IPS-NIHi7 (cell line): ENCODE measurements at regions not wholly inside any gene's neighbourhood (a gene's known extent, or its start where the extent isn't known, plus 50 kb on each side); places are given as distances from the start of the nearest gene placed in this dataset.
"Not testable (repeated sequence)": the region's sequence is repeated elsewhere in the genome, so short reads cannot be mapped to it uniquely, and the experiment has no call there.

Experiments
- DNase-seq: peaks from one replicate; pipeline ENCODE4 v3.0.0; 2012; ENCODE audit warnings: mixed read lengths; ENCODE audit errors: extremely low spot score

GRCh38 chr2:111424176-111424575 is 303.5 kb downstream of the BCL2L11 start:
- not testable (repeated sequence) for DNase-seq

- not testable (repeated sequence) for DNase-seq
Measured at GRCh38 chr2:111424851-111425309, 304.2 kb downstream of the BCL2L11 start.

- DNase-seq = not testable (repeated sequence)
Measured at GRCh38 chr2:111425789-111426201, 305.1 kb downstream of the BCL2L11 start.

GRCh38 chr2:111427346-111427745 is 306.6 kb downstream of the BCL2L11 start:
- DNase-seq = not testable (repeated sequence)

- DNase-seq = not testable (repeated sequence)
Measured at GRCh38 chr2:111428915-111429314, 308.2 kb downstream of the BCL2L11 start.

- DNase-seq = not testable (repeated sequence)
Measured at GRCh38 chr2:111429353-111429752, 308.6 kb downstream of the BCL2L11 start.

- not testable (repeated sequence) for DNase-seq
Measured at GRCh38 chr2:111430817-111431661, 310.3 kb downstream of the BCL2L11 start.

- not testable (repeated sequence) for DNase-seq
Measured at GRCh38 chr2:111432423-111432822, 311.7 kb downstream of the BCL2L11 start.

- DNase-seq = not testable (repeated sequence)
Measured at GRCh38 chr2:111432916-111433499, 312.3 kb downstream of the BCL2L11 start.

GRCh38 chr2:111433892-111434607 is 313.3 kb downstream of the BCL2L11 start:
- DNase-seq = not testable (repeated sequence)

- not testable (repeated sequence) for DNase-seq
Measured at GRCh38 chr2:111434608-111434939, 313.9 kb downstream of the BCL2L11 start.

- DNase-seq = not testable (repeated sequence)
Measured at GRCh38 chr2:111435553-111436310, 315.0 kb downstream of the BCL2L11 start.

GRCh38 chr2:111436411-111436810 is 315.7 kb downstream of the BCL2L11 start:
- DNase-seq = not testable (repeated sequence)

GRCh38 chr2:111437288-111437990 is 316.7 kb downstream of the BCL2L11 start:
- DNase-seq = not testable (repeated sequence)

- DNase-seq = not testable (repeated sequence)
Measured at GRCh38 chr2:111438161-111438560, 317.4 kb downstream of the BCL2L11 start.

GRCh38 chr2:111439237-111439636 is 318.5 kb downstream of the BCL2L11 start:
- not testable (repeated sequence) for DNase-seq

- not testable (repeated sequence) for DNase-seq
Measured at GRCh38 chr2:111441614-111442013, 320.9 kb downstream of the BCL2L11 start.

GRCh38 chr2:111442767-111443454 is 322.2 kb downstream of the BCL2L11 start:
- DNase-seq = not testable (repeated sequence)

- not testable (repeated sequence) for DNase-seq
Measured at GRCh38 chr2:111444516-111444915, 323.8 kb downstream of the BCL2L11 start.
